ENCODE measurements at regions not wholly inside any gene's neighbourhood (a gene's known extent, or its start where the extent isn't known, plus 50 kb on each side); places are given as distances from the start of the nearest gene placed in this dataset.

DNA sequence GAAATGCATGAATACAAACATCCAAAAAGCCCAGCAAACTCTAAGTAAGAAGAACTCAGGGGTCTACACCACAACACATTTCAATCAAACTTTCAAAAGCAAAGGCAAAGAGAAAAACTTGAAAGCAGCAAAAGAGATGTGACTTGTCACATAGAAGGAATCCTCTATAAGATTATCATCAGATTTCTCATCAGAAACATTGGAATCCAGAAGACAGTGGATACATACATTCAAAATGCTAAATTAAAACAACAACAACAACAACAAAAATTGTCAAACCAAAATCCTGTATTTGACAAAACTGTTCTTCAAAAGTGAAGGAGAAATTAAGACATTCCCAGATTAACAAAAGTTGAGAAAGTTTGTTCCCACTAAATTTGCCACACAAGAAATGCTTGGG is 362.7 kb downstream of the ZNF608 start:
- TF ChIP-seq, protein P1, sequence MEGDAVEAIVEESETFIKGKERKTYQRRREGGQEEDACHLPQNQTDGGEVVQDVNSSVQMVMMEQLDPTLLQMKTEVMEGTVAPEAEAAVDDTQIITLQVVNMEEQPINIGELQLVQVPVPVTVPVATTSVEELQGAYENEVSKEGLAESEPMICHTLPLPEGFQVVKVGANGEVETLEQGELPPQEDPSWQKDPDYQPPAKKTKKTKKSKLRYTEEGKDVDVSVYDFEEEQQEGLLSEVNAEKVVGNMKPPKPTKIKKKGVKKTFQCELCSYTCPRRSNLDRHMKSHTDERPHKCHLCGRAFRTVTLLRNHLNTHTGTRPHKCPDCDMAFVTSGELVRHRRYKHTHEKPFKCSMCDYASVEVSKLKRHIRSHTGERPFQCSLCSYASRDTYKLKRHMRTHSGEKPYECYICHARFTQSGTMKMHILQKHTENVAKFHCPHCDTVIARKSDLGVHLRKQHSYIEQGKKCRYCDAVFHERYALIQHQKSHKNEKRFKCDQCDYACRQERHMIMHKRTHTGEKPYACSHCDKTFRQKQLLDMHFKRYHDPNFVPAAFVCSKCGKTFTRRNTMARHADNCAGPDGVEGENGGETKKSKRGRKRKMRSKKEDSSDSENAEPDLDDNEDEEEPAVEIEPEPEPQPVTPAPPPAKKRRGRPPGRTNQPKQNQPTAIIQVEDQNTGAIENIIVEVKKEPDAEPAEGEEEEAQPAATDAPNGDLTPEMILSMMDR (IDR thresholded peaks at IDR 0.05), result no peak
- TF ChIP-seq POLR2A (IDR thresholded peaks at IDR 0.05), result no peak

Data from thyroid gland (tissue), 4 donors.